ENCODE measurements at regions not wholly inside any gene's neighbourhood (a gene's known extent, or its start where the extent isn't known, plus 50 kb on each side); places are given as distances from the start of the nearest gene placed in this dataset.

DNA sequence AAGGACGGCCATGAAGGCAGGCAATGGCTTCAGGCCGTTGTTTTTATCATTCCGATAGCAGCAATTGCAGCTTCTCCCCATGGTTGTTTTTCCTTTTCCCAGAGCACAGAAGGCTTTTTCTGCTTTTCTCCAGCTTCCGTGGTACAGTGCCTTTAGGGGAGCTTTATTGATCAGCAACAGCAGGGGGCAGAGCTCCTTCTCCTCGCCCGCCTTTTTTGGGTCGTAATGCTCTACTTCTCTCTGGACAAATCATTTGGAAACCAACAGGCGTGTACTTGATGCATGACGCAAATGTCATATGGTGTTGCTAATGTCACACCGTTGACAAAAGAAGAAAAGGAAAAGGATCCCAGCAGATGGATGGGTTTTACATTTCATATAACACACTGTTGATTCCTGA, 79.7 kb upstream of the SNRK start:
- TF ChIP-seq, protein P1, sequence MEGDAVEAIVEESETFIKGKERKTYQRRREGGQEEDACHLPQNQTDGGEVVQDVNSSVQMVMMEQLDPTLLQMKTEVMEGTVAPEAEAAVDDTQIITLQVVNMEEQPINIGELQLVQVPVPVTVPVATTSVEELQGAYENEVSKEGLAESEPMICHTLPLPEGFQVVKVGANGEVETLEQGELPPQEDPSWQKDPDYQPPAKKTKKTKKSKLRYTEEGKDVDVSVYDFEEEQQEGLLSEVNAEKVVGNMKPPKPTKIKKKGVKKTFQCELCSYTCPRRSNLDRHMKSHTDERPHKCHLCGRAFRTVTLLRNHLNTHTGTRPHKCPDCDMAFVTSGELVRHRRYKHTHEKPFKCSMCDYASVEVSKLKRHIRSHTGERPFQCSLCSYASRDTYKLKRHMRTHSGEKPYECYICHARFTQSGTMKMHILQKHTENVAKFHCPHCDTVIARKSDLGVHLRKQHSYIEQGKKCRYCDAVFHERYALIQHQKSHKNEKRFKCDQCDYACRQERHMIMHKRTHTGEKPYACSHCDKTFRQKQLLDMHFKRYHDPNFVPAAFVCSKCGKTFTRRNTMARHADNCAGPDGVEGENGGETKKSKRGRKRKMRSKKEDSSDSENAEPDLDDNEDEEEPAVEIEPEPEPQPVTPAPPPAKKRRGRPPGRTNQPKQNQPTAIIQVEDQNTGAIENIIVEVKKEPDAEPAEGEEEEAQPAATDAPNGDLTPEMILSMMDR (IDR thresholded peaks at IDR 0.05; ENCODE audit: low read depth, low read length): no peak
- no peak for DNase-seq (ENCODE audit: extremely low read depth, low read depth)

DNA sequence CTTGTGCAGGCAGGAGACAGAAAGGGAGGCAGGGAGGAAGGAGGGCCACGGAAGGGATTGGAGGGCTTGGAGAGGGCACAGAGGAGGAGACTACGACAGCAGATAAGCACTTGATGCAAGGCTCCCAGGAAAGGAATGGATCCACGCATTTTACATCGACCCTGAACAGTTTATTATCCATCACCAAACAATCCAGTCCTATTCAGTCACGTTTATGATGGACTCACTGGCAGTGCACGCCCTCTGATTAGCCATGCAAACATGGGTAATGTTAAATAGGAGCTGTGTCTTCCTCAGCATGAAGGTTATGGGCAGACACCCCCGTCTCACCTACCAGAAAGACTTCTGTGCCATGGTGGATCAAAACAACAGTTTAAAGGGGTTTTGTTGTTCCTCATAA, 80.2 kb upstream of the SNRK start:
- no peak for DNase-seq (ENCODE audit: extremely low read depth, low read depth)
- TF ChIP-seq, protein P1 (IDR thresholded peaks at IDR 0.05; ENCODE audit: low read depth, low read length): no peak

DNA sequence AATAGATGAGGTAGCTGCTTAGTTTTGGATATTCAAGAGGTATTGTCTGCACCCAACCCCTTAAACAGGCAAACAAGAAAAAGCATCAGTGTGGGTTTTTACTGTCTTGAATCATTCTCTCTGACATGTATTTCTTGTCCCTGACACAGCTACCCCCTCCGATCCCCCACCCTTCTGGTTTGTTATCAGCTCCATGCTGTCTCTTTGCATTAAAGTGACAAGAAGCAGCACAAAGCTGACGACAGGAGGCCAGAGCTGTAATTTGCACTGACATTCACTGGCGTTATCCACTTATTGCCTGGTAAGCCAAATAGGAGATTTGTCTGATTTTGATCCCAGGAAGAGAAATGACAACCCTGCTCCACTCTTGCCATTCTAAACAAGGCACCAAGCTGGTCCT, 83.3 kb upstream of the SNRK start:
- no peak for DNase-seq (ENCODE audit: extremely low read depth, low read depth)
- TF ChIP-seq, protein P1 (IDR thresholded peaks at IDR 0.05; ENCODE audit: low read depth, low read length): no peak

DNA sequence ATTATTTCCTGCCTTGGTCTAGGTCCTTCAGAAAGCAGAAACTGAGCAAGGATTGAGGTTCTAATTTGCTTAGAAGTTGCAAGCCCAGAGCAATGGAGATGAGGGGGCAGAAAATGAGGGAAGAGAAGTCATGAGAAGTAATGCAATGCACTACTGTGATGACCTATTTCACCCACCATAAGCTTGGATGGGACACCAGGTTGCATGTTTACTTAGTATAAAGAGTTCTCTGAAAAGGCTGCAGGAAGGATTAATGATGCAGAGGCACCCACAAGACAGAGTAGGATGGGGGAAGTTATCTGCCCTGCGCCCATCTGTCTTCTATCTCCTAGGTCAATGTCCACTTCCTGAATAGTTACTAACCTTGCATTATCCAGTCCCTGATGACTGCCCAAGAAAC, 84.8 kb upstream of the SNRK start:
- DNase-seq (ENCODE audit: extremely low read depth, low read depth): no peak
- TF ChIP-seq, protein P1 (IDR thresholded peaks at IDR 0.05; ENCODE audit: low read depth, low read length): no peak

DNA sequence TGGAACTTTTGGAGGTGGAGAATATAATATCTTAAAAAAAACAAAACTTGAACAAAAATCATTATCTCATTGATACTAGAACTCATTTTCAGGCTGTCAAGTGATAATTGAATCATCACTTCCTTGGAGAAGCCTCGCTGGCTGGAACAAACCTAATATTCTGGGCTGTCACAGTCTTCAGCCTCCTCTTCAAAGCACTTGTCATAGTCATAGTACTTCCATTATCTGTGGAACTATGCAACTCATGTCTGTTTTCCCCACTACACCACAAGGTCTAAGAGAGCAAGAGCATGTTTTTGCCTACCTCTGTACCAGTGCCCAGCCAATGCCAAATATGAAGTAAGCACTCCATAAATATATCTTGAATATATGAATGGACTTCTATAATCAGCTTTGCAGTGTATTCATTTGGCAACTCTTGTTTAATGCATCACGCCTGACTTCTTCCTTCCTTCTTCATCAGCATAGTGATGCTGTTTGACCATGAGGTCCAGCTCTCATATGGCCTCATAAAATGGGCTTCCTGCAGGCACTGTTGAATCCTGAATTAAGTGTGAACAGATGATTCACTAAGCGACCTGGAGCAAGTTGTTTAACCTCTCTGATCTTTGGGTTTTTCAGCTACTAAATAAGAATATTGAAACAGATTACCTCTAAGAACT, 86.6 kb upstream of the SNRK start:
- TF ChIP-seq, protein P1 (IDR thresholded peaks at IDR 0.05; ENCODE audit: low read depth, low read length): no peak
- no peak for DNase-seq (ENCODE audit: extremely low read depth, low read depth)

DNA sequence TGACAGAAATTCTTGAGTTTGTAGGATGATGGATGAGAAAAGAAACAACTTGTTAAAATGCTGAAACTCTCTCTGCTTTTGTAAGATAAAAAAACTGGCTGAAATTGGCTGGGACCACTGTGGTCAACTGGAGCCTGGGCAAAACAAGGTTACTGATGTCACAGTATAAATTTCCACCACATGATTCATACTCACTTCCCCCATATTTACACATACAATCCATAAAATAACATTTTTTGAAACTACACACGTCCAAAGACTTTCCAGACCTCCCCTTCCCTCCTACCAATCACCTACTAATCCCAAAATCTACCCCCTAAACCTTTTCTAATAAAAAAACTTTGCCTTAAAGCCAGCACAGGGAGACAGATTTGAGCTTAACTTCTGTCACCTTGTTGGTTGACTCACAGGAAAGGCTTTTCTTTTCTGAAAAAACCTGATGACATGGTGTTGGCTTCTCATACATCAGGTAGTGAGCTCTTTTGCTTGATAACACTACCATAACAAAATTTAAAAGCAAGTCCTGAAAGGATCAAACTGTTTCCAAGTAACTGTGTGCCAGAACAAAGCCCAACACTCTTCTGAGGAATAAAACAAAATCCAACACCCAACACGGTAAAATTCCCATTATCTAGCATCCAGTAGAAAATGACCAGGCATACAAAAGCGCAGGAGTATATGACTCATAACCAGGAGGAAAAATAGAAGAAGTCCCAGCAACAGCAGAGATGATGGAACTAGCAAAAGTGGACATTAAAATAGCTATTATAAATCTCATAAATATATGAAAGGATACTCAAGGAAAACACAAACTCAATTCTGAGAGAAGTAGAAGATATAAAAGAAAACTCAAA, 87.3 kb upstream of the SNRK start:
- TF ChIP-seq, protein P1 (IDR thresholded peaks at IDR 0.05; ENCODE audit: low read depth, low read length): no peak
- DNase-seq (ENCODE audit: extremely low read depth, low read depth): no peak

DNA sequence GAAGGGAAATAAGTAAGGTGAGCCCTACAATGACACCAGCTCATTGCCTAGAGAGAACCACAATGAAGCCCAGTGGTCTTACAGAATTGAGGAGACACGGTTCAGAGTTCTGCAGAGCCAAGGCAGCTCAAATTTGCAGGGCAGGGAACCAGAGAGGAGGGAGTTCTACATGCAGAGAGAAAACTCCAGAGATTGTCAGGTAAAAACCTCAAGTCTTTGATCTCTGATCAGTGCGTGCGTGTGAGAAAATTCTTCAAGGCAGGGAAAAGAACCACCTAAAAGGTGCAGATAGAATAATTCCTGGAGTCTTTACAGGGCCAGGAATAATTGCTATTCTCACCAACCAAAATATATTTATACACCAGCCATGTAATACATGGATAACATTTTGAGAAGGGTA, 88.0 kb upstream of the SNRK start:
- no peak for DNase-seq (ENCODE audit: extremely low read depth, low read depth)
- TF ChIP-seq, protein P1 (IDR thresholded peaks at IDR 0.05; ENCODE audit: low read depth, low read length): no peak

Measured in AG09319 (cell line).